HG02885 (cell line): ENCODE measurements at regions not wholly inside any gene's neighbourhood (a gene's known extent, or its start where the extent isn't known, plus 50 kb on each side); places are given as distances from the start of the nearest gene placed in this dataset.

Experiments
- ATAC-seq: cut with Tn5 transposase; IDR thresholded peaks from one replicate; pipeline ENCODE4 v1.9.1; 2021; ENCODE audit warnings: mild to moderate bottlenecking; ENCODE audit not compliant: unreplicated experiment, poor library complexity

DNA sequence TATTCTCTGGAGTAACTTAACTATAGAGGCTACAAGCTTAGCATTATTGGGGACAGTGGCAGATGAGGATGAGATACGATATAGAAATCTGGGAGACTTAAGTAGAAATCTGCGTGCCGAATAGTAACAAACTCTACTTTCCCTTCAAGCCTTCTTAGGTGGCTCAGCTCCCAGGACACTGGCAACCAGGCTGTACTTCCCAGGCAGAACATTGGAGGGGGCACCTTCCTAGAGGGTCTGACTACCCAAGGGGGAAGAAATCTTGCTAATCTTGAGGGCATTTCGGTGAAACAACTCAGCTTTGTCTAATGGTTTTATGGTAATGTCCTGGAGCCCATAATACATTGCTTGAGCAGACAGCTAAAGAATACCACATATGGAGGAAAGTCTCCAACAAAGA lies 126.2 kb upstream of the DTNA start:
- no peak for ATAC-seq

DNA sequence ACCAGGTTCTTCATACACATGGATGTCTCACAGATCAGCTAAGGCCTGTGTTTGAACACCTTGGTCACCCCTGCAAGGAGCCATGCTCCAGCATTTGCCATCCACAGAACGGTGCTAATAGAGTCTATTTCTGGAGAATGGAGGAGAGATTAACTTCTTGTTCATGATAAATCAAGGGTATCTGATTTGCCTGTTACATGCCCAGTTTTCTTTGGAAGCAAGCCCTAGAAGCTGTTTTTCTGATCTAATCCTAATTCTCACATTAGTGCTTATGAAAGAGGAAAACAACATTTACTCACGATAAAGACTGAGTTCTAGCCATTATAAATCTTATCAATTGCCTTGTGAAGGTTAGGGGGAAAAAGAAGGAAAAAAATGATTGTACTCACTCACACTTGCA lies 119.6 kb upstream of the DTNA start:
- ATAC-seq, result no peak

DNA sequence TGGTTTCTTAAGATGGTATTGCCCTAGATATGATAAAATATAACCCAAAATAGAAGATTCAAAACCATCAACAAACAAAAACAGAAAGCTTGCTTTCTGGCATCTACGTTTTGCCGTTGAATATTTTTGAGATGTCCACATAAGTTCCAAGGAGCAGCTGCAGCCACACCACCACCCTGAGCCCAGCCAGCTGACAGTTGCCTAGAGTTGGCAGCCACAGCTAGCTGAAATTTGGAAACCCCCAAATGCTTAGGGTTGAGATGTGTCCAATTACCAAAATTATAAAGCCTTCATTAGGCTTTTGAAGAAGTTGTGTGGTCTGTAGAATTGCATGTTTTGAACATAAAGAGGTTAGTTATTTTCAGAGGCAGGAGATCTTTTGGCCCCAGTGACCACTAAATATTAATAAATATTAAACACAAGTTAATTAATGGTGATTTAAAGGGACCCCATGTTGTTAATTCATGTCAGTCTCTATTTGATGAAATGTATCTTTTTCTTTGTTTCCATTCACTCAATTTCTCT lies 118.1 kb upstream of the DTNA start:
- no peak for ATAC-seq

DNA sequence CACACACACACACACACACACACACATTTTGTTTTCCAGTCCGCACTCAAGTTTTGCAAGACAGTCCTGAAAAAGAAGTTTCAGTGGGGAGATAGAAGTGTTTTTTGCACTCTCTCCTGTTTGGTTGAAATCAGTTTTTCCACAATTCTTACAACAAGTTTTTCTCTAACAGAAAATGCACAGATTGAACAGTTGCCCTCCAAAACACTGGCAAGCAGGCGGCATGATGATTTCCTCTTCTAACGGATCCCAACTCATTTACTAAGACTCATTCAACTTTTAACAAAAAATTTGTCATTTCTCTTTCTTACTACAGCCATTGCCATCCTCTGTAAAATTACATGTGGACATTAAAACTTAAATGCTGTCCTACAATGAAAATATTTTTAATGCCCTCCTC lies 117.6 kb upstream of the DTNA start:
- ATAC-seq, result no peak

DNA sequence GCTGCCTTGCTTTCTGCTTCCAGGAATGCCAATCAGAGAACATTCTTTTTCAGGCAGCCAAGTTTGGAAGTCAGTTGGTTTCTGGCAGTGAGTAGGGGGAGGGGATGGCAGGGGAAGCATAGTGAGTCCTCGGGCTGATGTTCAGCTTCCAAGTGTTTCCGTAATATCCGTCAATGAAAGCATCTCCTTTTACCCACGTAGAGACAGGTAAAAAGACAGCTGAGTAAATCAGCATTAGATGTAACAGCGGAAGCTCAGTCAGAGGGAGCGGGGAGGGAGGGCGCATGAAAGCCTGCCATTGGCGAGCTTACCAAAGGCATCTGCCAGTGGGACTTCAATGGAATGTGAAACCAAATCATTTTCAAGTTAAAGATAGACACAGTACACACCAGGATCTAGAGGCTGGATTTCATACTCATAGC lies 117.1 kb upstream of the DTNA start:
- ATAC-seq, result no peak

DNA sequence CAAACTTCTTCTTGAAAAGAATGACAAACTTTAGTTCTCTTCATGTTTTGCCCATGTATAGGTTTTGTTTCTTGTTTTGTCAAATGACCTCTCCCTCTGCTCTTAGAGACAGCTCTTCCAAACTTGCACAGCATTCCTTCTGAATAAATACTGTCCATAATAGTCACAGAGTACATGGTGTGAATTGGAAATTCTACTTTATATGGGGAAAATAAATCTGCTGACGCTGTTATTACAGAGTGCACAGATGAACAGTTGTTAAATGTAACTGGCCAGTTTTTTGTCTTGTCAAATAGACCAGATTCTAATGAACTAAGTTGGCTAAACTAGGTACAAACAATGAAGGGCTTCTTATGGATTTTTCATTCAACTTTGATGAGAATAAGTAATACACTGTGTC lies 115.8 kb upstream of the DTNA start:
- no peak for ATAC-seq

DNA sequence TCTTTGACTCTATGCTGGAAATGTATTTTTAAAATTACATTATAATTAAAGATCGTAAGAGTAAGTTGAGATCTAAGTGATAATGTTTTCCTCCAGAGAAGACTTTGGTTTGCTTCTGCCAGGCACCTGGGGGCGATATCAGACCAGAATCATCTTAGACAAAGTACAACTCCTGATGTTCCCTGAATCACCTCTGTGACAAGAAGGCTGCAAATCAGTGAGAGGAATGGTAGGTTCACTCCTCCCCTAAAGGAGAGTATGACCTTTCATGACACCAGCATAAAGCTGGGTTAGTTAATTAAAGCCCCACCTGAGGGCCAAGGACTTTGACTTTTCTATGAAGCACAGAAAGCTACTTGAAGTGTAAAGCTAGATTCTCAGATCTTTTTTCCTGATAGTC lies 114.4 kb upstream of the DTNA start:
- no peak for ATAC-seq

DNA sequence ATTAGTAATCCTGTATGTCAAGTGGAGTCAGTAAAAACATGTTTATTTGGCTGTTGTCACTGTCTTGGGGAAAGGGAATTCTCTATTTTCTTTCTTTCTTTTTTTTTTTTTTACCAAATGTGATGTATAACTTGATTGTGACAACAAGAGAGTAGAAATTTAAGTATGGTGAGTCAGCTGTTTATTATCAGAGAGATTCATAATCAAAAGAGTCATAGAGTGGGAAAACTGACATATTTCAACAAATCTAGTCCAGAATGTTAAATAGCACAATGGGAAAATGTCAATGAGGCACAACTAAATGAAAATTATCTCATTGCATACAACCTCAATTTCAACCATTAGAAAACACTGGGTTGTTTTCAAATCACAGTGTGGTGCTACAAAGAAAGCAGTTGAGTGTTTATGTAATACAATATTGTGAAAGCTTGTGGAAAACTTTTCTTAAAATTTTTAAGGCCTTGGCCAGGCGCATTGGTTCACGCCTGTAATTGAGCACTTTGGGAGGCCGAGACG lies 111.9 kb upstream of the DTNA start:
- no peak for ATAC-seq

DNA sequence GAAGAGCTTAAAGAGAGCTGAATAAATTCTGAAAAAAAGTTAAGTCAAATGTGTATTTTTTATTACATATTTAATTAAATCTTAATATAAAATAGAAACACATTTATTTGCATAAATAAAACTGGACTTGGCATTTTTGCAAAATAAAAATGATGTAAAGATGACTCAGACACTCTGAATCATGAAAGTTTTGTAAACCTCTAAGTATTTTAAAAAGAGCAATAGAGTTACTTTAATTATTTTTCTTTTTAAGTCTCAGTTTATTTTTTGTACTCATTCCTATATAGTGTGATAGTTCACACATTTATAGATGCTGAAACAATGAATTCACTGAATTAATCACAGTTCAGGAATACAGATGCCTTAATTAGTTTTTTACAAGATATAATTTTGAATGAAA lies 109.9 kb upstream of the DTNA start:
- ATAC-seq, result no peak

DNA sequence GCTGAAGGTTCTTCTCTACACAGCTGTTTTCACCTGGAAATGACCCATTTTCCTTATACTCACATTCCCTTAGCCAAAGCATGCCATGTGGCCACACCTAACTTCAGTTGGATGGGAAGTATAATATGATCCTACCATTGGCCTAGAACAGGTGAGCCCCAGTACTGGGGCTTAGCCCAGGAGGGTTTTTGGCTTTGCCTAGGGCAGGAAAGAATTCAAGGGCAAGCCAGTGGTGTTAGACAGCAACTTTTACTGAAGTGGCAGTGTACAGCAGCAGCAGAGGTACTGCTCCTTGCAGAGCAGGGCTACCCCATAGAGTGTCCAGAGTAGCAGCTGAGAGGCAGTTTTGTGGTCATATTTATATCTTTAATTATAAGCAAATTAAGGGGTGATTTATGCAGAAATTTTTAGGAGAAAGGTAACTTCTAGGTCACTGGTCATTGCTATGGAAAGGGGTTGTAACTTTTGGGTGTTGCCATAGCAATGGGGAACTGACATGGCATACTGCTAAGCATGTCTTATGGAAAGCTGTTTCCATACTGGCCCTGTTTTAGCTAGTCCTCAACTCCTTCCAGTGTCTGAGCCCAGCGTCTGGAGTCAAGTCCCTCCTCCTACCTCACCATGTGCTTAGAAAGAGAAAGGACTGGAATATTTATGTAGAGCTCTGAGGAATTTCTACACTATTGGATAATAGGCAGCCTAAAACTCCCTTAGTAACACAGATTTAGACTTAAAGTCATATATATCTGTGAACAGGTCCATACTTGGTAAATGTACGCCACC lies 109.0 kb upstream of the DTNA start:
- ATAC-seq, result no peak

DNA sequence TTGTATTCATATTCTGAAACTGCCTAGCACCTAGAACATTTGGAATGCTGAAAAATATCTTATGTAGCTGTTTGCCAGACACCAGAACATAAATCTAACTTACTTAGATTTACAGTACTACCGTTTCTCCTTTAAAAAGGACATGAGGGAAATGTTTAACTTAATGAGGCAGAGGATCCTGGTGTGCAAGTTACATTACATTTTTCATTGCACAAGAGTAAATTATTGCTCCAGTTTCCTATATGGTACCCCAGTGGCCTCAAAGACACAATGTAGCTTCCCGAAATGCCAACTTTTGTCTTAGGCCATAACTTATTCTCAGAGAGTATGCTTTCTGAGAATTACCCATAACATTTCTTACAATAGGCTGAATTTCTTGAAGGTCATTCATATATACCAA lies 105.5 kb upstream of the DTNA start:
- ATAC-seq, result no peak

DNA sequence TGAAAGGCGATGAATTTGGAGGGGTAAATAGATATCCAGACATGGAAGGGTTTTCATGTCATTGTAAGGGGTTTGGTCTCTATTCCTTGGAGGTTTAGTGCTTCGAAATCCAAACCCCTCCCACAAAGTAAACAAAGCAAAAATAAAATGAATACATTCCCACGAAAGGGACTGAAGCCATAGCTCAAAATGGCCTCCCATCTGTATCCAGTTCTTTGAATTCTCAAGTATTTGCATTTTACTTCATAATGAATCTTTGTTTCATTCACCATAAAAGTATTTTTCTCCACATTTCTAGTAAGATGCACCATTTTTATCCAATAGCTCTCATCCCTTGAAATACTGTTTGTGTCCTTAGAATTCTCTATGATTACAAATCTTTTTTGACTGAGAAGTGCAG lies 103.2 kb upstream of the DTNA start:
- no peak for ATAC-seq

DNA sequence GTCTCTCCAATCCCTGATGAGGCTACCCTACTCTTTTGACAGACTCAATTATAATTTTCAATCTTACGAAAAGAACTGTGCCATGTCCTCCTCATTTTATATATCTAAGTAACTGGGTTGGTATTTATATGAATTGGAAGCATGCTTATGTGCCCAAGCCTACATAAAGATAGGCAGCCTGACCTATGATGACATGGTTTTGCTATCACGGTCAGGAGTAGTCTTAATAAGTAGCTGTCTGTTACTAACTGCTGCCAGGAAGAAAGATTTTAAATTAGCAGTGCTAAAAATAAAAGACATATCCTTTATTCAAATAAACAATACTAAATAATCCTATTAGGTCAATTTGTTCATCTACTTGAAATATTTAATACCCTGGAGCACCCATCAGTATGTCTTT lies 102.0 kb upstream of the DTNA start:
- no peak for ATAC-seq

DNA sequence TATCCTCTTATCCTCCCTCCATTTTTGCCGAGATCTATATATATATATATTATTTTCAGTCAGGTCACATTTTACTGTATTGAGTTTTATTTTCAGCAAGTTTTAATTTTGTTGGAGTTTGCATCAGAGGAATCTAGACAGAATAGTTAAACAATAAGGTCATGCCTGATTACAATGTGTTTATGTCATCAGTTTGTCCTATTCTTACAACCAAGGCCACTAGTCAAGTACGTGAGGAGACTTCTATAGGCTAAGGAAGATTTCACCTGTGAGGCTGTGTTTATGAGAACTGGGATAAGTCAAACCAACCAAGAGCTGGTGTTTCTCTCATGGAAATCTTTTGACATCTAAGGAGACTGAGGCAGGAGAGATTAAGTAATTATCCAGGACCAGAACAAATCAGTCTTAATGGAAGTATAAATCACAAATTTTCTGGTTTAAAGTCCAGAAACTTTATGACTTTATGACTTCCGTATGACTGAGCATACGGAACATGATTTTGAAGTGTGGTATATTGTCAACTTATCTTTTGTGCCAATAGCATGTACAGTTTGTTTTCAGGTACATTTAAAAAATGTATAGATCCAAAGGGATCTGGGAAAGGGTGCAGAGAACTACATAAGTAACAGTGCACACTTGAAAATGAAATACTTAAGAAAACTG lies 100.0 kb upstream of the DTNA start:
- no peak for ATAC-seq

DNA sequence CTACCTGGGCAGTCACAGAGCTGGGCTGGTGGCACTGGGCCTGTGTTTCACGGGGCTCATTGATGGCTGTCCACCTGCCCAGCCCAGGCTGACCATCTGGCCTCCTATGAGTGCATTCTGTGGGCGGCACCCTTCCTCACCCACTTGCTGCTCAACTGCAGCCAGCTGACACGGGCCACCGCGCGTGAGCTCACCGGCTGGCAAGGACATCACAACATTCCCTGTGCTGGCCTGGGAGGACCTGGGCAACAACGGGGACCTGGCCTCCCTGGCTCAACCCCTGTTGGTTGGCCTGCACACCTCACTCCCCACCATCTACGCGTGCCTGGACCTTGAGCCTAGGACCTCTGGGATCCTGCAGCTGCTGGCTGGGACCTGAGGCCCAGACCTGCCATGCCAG lies 98.2 kb upstream of the DTNA start:
- ATAC-seq, result no peak

DNA sequence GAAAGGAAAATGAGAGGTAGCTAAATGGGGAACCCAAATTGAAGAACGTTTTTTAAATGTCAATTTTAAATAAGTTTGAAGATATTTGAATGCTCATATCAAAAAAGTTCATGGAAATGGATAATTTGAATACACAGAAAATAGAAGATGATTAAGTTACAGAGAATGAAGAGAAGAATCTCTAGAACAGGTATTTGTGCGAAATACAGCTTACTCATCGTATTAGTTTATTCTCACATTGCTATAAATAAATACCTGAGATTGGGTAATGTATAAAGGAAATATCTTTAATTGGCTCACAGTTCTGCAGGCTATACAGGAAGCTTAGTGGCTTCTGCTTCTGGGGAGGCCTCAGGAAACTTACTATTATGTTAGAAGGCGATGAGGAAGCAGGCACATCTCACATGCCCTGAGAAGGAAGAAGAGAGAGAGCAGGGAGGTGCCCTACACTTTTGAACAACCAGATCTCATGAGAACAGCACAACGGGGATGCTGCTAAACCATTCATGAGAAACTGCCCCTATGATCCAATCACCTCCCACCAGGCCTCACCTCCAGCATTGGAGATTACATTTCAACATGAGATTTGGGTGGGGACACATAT lies 89.7 kb upstream of the DTNA start:
- ATAC-seq, result no peak

DNA sequence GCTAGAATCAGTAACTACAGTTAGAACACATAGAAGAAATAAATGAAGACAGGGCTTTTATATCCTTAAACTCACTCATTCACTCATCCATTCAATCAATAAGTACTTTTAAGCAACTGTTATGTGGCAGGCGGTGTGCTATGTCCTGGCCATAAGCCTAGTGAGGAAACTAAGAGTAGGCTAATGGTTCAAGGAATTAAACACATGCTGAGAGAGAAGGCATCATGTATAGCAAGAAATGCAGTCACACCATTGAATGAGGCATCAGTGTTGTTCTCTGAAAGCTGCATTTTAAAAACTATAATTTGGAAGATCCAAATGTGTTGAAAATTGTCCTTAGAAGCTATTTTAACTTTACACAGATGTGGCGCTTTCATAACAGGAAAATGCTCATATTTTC lies 86.5 kb upstream of the DTNA start:
- no peak for ATAC-seq

DNA sequence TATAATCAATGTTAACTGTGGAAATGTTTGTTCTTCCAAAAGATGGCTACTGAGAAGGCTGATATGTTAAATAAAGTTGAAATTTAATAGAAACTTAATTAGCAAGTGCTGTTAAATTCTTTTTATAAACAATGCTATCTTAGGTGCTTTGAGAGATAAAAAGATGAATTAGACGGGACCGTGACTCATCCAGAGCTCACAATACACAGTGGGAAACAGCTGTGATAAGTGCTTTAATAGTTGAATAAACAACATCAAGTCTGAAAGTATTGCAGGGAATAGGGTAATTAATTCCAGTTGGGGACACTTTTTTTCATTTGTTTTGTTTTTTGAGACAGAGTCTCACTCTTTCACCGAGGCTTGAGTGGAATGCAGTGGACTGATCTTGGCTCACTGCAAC lies 85.5 kb upstream of the DTNA start:
- no peak for ATAC-seq

DNA sequence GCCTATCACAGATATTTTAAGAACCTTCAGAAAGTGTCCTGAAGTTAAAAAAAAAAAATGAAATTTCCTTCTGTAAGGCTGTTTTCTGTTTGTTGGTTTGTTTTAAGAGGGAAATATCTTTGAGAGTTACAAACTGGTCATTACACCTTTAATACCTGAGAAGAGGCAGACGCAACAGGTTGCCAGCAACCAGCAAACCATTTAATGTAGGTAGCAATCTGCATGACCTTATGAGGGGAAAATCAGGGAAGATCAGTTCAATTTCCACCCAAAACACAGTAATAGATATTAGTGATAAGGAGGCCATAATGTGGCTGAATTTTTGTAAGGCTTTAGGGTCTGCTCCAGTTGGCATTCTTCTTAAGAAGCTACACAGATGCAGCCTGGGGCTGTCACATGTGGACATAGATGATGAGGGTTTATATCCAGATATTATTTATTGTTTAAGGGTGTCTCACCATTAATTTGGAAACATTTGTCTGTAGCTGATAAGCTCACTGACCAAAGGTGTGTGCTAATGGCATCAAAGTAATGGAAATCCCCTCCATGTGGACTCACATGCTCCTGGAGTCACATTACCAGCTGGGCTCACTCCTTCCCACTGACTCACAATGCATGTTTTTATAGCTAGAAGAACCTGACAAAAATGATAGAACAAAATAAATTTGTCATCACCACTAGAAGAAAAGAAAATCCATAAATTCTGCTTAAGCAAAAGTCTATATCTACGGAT lies 83.5 kb upstream of the DTNA start:
- no peak for ATAC-seq

DNA sequence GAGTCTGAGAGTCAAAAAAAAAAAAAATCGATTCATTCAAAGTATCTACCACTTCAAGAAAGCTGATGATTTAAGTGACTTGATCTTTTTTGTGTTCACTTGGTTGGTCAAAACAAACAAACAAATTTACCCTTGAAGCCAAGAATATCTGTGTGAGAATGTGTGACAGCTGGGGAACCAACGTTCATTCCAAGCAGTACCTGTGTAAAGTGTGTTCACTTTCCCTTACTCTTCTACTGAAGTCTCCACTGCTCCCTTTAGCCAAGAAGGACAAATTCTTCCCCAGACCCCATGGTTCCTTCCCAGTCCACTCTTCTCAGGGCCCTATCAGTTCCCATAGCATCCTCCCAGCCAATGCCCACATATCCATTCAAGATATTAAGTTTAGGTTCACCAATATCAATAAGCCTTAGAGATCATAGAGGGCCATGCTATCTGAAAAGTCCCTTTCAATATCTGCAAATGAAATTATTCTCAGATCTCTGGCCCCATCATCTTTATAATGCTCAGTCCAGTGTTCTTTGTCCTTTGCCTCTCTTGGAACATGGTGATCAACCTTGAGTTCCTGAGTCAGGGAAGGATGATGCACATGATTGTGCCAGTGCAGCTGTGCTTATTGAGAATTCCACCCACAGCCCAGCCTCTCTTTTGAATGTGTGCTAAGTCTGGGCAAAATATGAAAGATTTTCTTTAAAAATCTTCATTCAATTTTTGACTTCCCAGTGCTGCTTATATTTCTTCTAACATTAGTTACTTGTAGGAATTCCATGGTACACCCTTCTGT lies 82.8 kb upstream of the DTNA start:
- no peak for ATAC-seq
